AG04450 (cell line): ENCODE measurements at regions not wholly inside any gene's neighbourhood (a gene's known extent, or its start where the extent isn't known, plus 50 kb on each side); places are given as distances from the start of the nearest gene placed in this dataset.

ENCODE experiments used
- CTCF ChIA-PET: fragments of 300-600, 350-600 bp; formaldehyde crosslinking; extraction: SDS; loops from one replicate; lab custom pipeline; 2022; ENCODE audit warnings: antibody characterized with exemption, inconsistent platforms; lab: Charles Lee
- POLR2A ChIA-PET: fragments of 350-600 bp; formaldehyde crosslinking; extraction: SDS; loops from one replicate; lab custom pipeline; 2021; ENCODE audit warnings: antibody characterized with exemption, inconsistent platforms; lab: Yijun Ruan, JAX
- DNase-seq: peaks from one replicate; pipeline ENCODE4 v3.0.0-alpha.2; 2011; ENCODE audit warnings: low read depth, low spot score
- H3K27ac ChIP-seq: one replicate; pipeline ENCODE4 v1.5.1; 2012; ENCODE audit warnings: low read depth, low read length, control low read depth
- H3K27me3 ChIP-seq: one replicate; pipeline ENCODE4 v1.6.0; 2012; ENCODE audit warnings: low read length; ENCODE audit not compliant: control insufficient read depth, insufficient read depth
- H3K4me3 ChIP-seq: 2 replicates; pipeline ENCODE4 v1.5.1; 2011; ENCODE audit warnings: mild to moderate bottlenecking, low read depth, low read length, control low read depth
- H3K9me3 ChIP-seq: 2 replicates; pipeline ENCODE4 v1.5.1; 2012; ENCODE audit warnings: low read length; ENCODE audit not compliant: control insufficient read depth, insufficient read depth
- CTCF ChIP-seq: IDR thresholded peaks from 2 replicates; pipeline ENCODE4 v1.5.1; 2011; ENCODE audit warnings: low read depth, low read length, control low read depth, inconsistent platforms

- DNase-seq: no peak
- POLR2A ChIA-PET: no interaction called here
- H3K4me3 ChIP-seq: no peak overlapping the region
- H3K27ac ChIP-seq: no peak overlapping the region
- no peak for TF ChIP-seq CTCF
- CTCF ChIA-PET: no interaction called here
- no peaks in the 10 kb centered on the region; the same call in 1 of the 2 replicates for H3K9me3 ChIP-seq
- H3K27me3 ChIP-seq: no peaks in the 10 kb centered on the region
These were observed 871.1 kb upstream of the GJE1 start for GRCh38 chr6:141261672-141262060.

GRCh38 chr6:141261016-141261671 lies 871.6 kb upstream of the GJE1 start:
- no peak for TF ChIP-seq CTCF
- Histone ChIP-seq H3K9me3 (no peaks in the 10 kb centered on the region; the same call in 1 of the 2 replicates), H3K4me3 (no peak overlapping the region), H3K27me3 (no peaks in the 10 kb centered on the region), H3K27ac (no peak overlapping the region)
- no peak for DNase-seq
- ChIA-PET POLR2A (no interaction called here), CTCF (no interaction called here)

GRCh38 chr6:141260627-141261015 lies 872.1 kb upstream of the GJE1 start:
- H3K9me3 ChIP-seq: no peaks in the 10 kb centered on the region; the same call in 1 of the 2 replicates
- H3K27ac ChIP-seq: no peak overlapping the region
- TF ChIP-seq CTCF: no peak
- DNase-seq: no peak
- no peak overlapping the region for H3K4me3 ChIP-seq
- POLR2A ChIA-PET: no interaction called here
- CTCF ChIA-PET: no interaction called here
- no peaks in the 10 kb centered on the region for H3K27me3 ChIP-seq

GRCh38 chr6:141259807-141260206 lies 872.9 kb upstream of the GJE1 start:
- POLR2A ChIA-PET: no interaction called here
- no peak for DNase-seq
- no peaks in the 10 kb centered on the region for H3K27me3 ChIP-seq
- no peaks in the 10 kb centered on the region; the same call in 1 of the 2 replicates for H3K9me3 ChIP-seq
- H3K4me3 ChIP-seq: no peak overlapping the region
- CTCF ChIA-PET: no interaction called here
- no peak for TF ChIP-seq CTCF
- no peak overlapping the region for H3K27ac ChIP-seq

- no peak for DNase-seq
- H3K27me3 ChIP-seq: no peaks in the 10 kb centered on the region
- POLR2A ChIA-PET: no interaction called here
- H3K9me3 ChIP-seq: no peaks in the 10 kb centered on the region; the same call in 1 of the 2 replicates
- no peak for TF ChIP-seq CTCF
- H3K27ac ChIP-seq: no peak overlapping the region
- no peak overlapping the region for H3K4me3 ChIP-seq
- CTCF ChIA-PET: no interaction called here
These were observed 873.6 kb upstream of the GJE1 start for GRCh38 chr6:141259091-141259490.
